ELF-1 (cell line): ENCODE measurements at regions not wholly inside any gene's neighbourhood (a gene's known extent, or its start where the extent isn't known, plus 50 kb on each side); places are given as distances from the start of the nearest gene placed in this dataset.
A peak's percentile ranks its signal among the peaks of the same experiment; 100 is the strongest.
"Not testable (repeated sequence)": the region's sequence is repeated elsewhere in the genome, so short reads cannot be mapped to it uniquely, and the experiment has no call there.

ENCODE experiments used
- DNase-seq: peaks from one replicate; pipeline ENCODE4 v3.0.0-alpha.2; 2016; ENCODE audit warnings: low read depth, low spot score

GRCh38 chr2:34838408-34838807 lies 1239.3 kb upstream of the FAM98A start:
- DNase-seq: no peak

GRCh38 chr2:34836361-34836760 lies 1237.3 kb upstream of the FAM98A start:
- DNase-seq: no peak

- DNase-seq: no peak
These were observed 1232.0 kb upstream of the FAM98A start for GRCh38 chr2:34831096-34831495.

- no peak for DNase-seq
These were observed 1229.4 kb upstream of the FAM98A start for GRCh38 chr2:34828481-34828880.

- no peak for DNase-seq
These were observed 1228.3 kb upstream of the FAM98A start for GRCh38 chr2:34827398-34827797.

- DNase-seq: no peak
These were observed 1226.6 kb upstream of the FAM98A start for GRCh38 chr2:34825686-34826085.

- no peak for DNase-seq
These were observed 1223.5 kb upstream of the FAM98A start for GRCh38 chr2:34822616-34823015.

GRCh38 chr2:34815052-34815741 lies 1216.1 kb upstream of the FAM98A start:
- DNase-seq: no peak

- DNase-seq: no peak
These were observed 1211.4 kb upstream of the FAM98A start for GRCh38 chr2:34810456-34810855.

GRCh38 chr2:34808426-34808825 lies 1209.3 kb upstream of the FAM98A start:
- no peak for DNase-seq

GRCh38 chr2:34806891-34807290 lies 1207.8 kb upstream of the FAM98A start:
- DNase-seq: no peak

- peak; percentile 7 for DNase-seq
These were observed 1207.3 kb upstream of the FAM98A start for GRCh38 chr2:34806396-34806795.

GRCh38 chr2:34799556-34799955 lies 1200.5 kb upstream of the FAM98A start:
- DNase-seq: no peak

- peak; percentile 46 for DNase-seq
These were observed 1196.5 kb upstream of the FAM98A start for GRCh38 chr2:34795586-34795985.

GRCh38 chr2:34789169-34789568 lies 1190.1 kb upstream of the FAM98A start:
- DNase-seq: no peak

GRCh38 chr2:34787341-34787740 lies 1188.2 kb upstream of the FAM98A start:
- DNase-seq: no peak

- no peak for DNase-seq
These were observed 1186.2 kb upstream of the FAM98A start for GRCh38 chr2:34785206-34785785.

GRCh38 chr2:34784701-34785100 lies 1185.6 kb upstream of the FAM98A start:
- DNase-seq: no peak

GRCh38 chr2:34750742-34751141 lies 1151.6 kb upstream of the FAM98A start:
- not testable (repeated sequence) for DNase-seq

GRCh38 chr2:34747643-34748042 lies 1148.5 kb upstream of the FAM98A start:
- DNase-seq: no peak

- DNase-seq: peak; percentile 49
These were observed 1139.6 kb upstream of the FAM98A start for GRCh38 chr2:34738691-34739090.

- DNase-seq: no peak
These were observed 1138.0 kb upstream of the FAM98A start for GRCh38 chr2:34737146-34737545.

- no peak for DNase-seq
These were observed 1137.4 kb upstream of the FAM98A start for GRCh38 chr2:34736482-34736881.

GRCh38 chr2:34734662-34735061 lies 1135.6 kb upstream of the FAM98A start:
- no peak for DNase-seq
